Muscle layer of colon (tissue), 2 donors: ENCODE measurements at regions not wholly inside any gene's neighbourhood (a gene's known extent, or its start where the extent isn't known, plus 50 kb on each side); places are given as distances from the start of the nearest gene placed in this dataset.
"Not testable (repeated sequence)": the region's sequence is repeated elsewhere in the genome, so short reads cannot be mapped to it uniquely, and the experiment has no call there.

ENCODE experiments used
- H3K27ac ChIP-seq: one replicate; pipeline ENCODE4 v1.7.0; 2013; ENCODE audit warnings: low read depth, mild to moderate bottlenecking, low read length, moderate library complexity
- H3K27me3 ChIP-seq, 2 donors: one replicate each; pipeline ENCODE4 v1.7.0; 2013; ENCODE audit warnings: low read length in 2 of 2, mild to moderate bottlenecking in 2 of 2; ENCODE audit not compliant: insufficient read depth in 2 of 2, control insufficient read depth in 1 of 2
- H3K36me3 ChIP-seq: one replicate; pipeline ENCODE4 v1.7.0; 2013; ENCODE audit warnings: mild to moderate bottlenecking, low read length; ENCODE audit not compliant: insufficient read depth
- H3K4me1 ChIP-seq: one replicate; pipeline ENCODE4 v1.7.0; 2013; ENCODE audit warnings: mild to moderate bottlenecking, low read length; ENCODE audit not compliant: insufficient read depth
- H3K4me3 ChIP-seq, 2 donors: one replicate each; pipeline ENCODE4 v1.7.0; 2013; ENCODE audit warnings: low read length in 2 of 2, low read depth in 1 of 2, mild to moderate bottlenecking in 1 of 2, moderate library complexity in 1 of 2
- H3K9ac ChIP-seq: one replicate; pipeline ENCODE4 v1.7.0; 2013; ENCODE audit warnings: low read length
- H3K9me3 ChIP-seq: one replicate; pipeline ENCODE4 v1.7.0; 2013; ENCODE audit warnings: mild to moderate bottlenecking, low read length
- donor health status: abdominal sarcoma.
- donor health status: Adenocarcinoma of cecum.

- H3K9me3 ChIP-seq: no peaks in the 10 kb centered on the region
- no peaks in the 10 kb centered on the region for H3K4me1 ChIP-seq
- H3K4me3 ChIP-seq: no peak overlapping the region
- H3K9ac ChIP-seq: no peak overlapping the region
- no peaks in the 10 kb centered on the region for H3K27me3 ChIP-seq
- no peak overlapping the region for H3K27ac ChIP-seq
- no peaks in the 10 kb centered on the region for H3K36me3 ChIP-seq
Measured at GRCh38 chr5:77908787-77909186, 132.6 kb upstream of the TBCA start.

GRCh38 chr5:77907786-77908185 is 131.6 kb upstream of the TBCA start:
- no peaks in the 10 kb centered on the region for H3K36me3 ChIP-seq
- no peak overlapping the region for H3K27ac ChIP-seq
- no peaks in the 10 kb centered on the region for H3K4me1 ChIP-seq
- H3K9ac ChIP-seq: no peak overlapping the region
- no peaks in the 10 kb centered on the region for H3K9me3 ChIP-seq
- no peaks in the 10 kb centered on the region for H3K27me3 ChIP-seq
- no peak overlapping the region for H3K4me3 ChIP-seq

- H3K9me3 ChIP-seq: no peaks in the 10 kb centered on the region
- H3K4me3 ChIP-seq: no peak overlapping the region
- H3K4me1 ChIP-seq: no peaks in the 10 kb centered on the region
- no peaks in the 10 kb centered on the region for H3K27me3 ChIP-seq
- H3K27ac ChIP-seq: no peak overlapping the region
- no peaks in the 10 kb centered on the region for H3K36me3 ChIP-seq
- no peak overlapping the region for H3K9ac ChIP-seq
Measured at GRCh38 chr5:77906806-77907205, 130.7 kb upstream of the TBCA start.

- H3K9me3 ChIP-seq: no peaks in the 10 kb centered on the region
- H3K9ac ChIP-seq: no peak overlapping the region
- no peak overlapping the region for H3K4me3 ChIP-seq
- no peaks in the 10 kb centered on the region for H3K36me3 ChIP-seq
- H3K4me1 ChIP-seq: no peaks in the 10 kb centered on the region
- no peaks in the 10 kb centered on the region for H3K27me3 ChIP-seq
- H3K27ac ChIP-seq: no peak overlapping the region
Measured at GRCh38 chr5:77904362-77904761, 128.2 kb upstream of the TBCA start.

- Histone ChIP-seq H3K9ac (no peak overlapping the region), H3K27ac (no peak overlapping the region), H3K4me3 (no peak overlapping the region), H3K9me3 (no peaks in the 10 kb centered on the region), H3K4me1 (no peaks in the 10 kb centered on the region), H3K27me3 (no peaks in the 10 kb centered on the region), H3K36me3 (no peaks in the 10 kb centered on the region)
Measured at GRCh38 chr5:77900691-77901090, 124.6 kb upstream of the TBCA start.

- no peak overlapping the region for H3K4me3 ChIP-seq
- H3K27me3 ChIP-seq: no peaks in the 10 kb centered on the region
- no peak overlapping the region for H3K27ac ChIP-seq
- H3K9ac ChIP-seq: no peak overlapping the region
- H3K9me3 ChIP-seq: no peaks in the 10 kb centered on the region
- H3K36me3 ChIP-seq: no peaks in the 10 kb centered on the region
- H3K4me1 ChIP-seq: no peaks in the 10 kb centered on the region
Measured at GRCh38 chr5:77898385-77898784, 122.2 kb upstream of the TBCA start.

GRCh38 chr5:77896338-77896737 is 120.2 kb upstream of the TBCA start:
- Histone ChIP-seq H3K9ac (no peak overlapping the region), H3K4me1 (no peaks in the 10 kb centered on the region), H3K4me3 (no peak overlapping the region), H3K27me3 (no peaks in the 10 kb centered on the region), H3K36me3 (no peaks in the 10 kb centered on the region), H3K27ac (no peak overlapping the region), H3K9me3 (no peaks in the 10 kb centered on the region)

- not testable (repeated sequence) for H3K9ac ChIP-seq, H3K4me3 ChIP-seq, H3K4me1 ChIP-seq, H3K9me3 ChIP-seq, H3K27ac ChIP-seq, H3K27me3 ChIP-seq, H3K36me3 ChIP-seq
Measured at GRCh38 chr5:77894103-77894502, 118.0 kb upstream of the TBCA start.

GRCh38 chr5:77893225-77893860 is 117.2 kb upstream of the TBCA start:
- no peaks in the 10 kb centered on the region for H3K27me3 ChIP-seq
- no peaks in the 10 kb centered on the region for H3K9me3 ChIP-seq
- no peaks in the 10 kb centered on the region for H3K36me3 ChIP-seq
- no peak overlapping the region for H3K27ac ChIP-seq
- no peak overlapping the region for H3K9ac ChIP-seq
- no peak overlapping the region for H3K4me3 ChIP-seq
- H3K4me1 ChIP-seq: no peaks in the 10 kb centered on the region

- H3K36me3 ChIP-seq: no peaks in the 10 kb centered on the region
- no peak overlapping the region for H3K4me3 ChIP-seq
- H3K27me3 ChIP-seq: no peaks in the 10 kb centered on the region
- no peak overlapping the region for H3K27ac ChIP-seq
- H3K9me3 ChIP-seq: no peaks in the 10 kb centered on the region
- no peaks in the 10 kb centered on the region for H3K4me1 ChIP-seq
- H3K9ac ChIP-seq: no peak overlapping the region
Measured at GRCh38 chr5:77892061-77893010, 116.2 kb upstream of the TBCA start.

GRCh38 chr5:77885519-77885918 is 109.4 kb upstream of the TBCA start:
- H3K27ac ChIP-seq: no peak overlapping the region
- H3K4me3 ChIP-seq: no peak overlapping the region
- no peaks in the 10 kb centered on the region for H3K27me3 ChIP-seq
- H3K9ac ChIP-seq: no peak overlapping the region
- no peaks in the 10 kb centered on the region for H3K9me3 ChIP-seq
- H3K4me1 ChIP-seq: no peaks in the 10 kb centered on the region
- no peaks in the 10 kb centered on the region for H3K36me3 ChIP-seq
